HG03432 (cell line): ENCODE measurements at regions not wholly inside any gene's neighbourhood (a gene's known extent, or its start where the extent isn't known, plus 50 kb on each side); places are given as distances from the start of the nearest gene placed in this dataset.
"Not testable (repeated sequence)": the region's sequence is repeated elsewhere in the genome, so short reads cannot be mapped to it uniquely, and the experiment has no call there.

ENCODE experiments used
- ATAC-seq: cut with Tn5 transposase; IDR thresholded peaks from one replicate; pipeline ENCODE4 v1.9.1; 2021; ENCODE audit warnings: mild to moderate bottlenecking, moderate library complexity; ENCODE audit not compliant: unreplicated experiment

DNA sequence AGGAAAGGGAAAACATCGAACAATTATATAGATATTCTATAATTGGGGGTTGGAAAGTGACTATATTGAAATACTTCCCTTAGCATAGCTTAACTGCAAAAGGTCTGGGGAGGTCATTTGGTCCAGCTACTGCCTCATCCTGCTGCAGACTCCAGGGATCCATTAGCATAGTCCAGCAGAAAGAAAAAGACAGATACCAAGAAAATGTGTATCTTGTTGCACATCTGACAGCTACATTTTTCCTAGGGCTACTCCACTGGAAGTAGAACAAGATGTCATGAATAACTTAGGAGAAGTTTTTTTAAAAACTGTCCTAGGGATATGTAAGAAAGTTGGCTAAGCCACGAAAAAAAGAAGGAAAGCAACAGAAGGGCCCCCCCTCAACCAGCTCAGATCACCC is 92.9 kb upstream of the SLC30A5 start:
- no peak for ATAC-seq

DNA sequence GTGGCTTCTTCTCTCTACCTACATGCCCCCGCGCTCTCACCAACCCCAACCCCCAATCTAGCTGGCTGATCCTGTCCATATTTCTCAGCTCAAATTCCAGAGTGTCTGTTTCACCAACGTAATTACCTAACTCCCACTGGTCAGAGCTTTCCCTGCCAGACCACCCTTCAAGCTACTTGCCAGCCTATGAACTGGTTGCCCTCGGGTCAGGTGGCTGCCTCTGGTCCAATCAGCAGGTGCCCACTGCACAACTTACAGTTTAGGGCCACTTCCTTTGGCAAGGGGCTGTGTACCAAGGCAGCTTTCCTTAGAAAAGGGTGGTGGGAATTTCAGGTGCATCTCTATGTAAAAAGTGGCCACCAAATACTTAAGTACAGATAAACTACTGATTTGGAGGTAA is 92.2 kb upstream of the SLC30A5 start:
- ATAC-seq: no peak

- no peak for ATAC-seq
Measured at GRCh38 chr5:69004127-69004526, 89.7 kb upstream of the SLC30A5 start.

DNA sequence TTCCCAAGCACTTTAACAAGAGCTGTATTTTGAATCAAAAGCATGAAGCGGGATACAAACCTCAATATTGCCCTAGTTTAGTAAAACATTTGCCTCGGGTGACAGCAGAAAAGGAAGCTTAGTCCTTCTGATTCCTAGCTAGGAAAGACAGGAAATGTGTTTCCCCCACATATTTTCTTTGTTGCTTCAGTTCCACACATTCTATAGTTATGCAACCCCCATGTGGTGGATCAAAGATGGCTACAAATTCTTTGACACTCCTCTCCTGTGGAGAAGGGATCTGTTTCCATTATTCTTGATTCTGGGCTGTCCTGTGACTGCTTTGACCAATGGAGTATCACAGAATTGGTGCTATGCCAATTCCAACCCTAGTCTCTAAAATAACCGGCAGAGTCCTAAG is 89.1 kb upstream of the SLC30A5 start:
- ATAC-seq: no peak

DNA sequence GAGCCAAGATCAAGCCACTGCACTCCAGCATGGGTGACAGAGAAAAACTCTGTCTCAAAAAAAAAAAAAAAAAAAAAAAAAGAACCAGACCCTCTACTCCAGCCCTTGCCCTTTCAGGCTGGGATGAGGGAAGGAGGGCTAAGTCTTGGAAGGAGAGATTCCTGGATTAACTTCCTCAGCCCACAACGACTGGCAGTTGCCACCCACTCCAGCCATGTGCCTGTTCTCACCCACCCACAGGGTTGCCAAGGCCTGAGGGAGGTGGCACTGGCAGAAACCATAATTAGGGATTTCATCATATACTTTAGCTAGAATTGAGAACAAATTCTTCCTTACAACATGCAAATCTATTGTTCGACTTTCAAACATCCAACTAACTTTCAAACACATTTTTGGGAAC is 87.8 kb upstream of the SLC30A5 start:
- no peak for ATAC-seq

- no peak for ATAC-seq
Measured at GRCh38 chr5:69007163-69007562, 86.7 kb upstream of the SLC30A5 start.

DNA sequence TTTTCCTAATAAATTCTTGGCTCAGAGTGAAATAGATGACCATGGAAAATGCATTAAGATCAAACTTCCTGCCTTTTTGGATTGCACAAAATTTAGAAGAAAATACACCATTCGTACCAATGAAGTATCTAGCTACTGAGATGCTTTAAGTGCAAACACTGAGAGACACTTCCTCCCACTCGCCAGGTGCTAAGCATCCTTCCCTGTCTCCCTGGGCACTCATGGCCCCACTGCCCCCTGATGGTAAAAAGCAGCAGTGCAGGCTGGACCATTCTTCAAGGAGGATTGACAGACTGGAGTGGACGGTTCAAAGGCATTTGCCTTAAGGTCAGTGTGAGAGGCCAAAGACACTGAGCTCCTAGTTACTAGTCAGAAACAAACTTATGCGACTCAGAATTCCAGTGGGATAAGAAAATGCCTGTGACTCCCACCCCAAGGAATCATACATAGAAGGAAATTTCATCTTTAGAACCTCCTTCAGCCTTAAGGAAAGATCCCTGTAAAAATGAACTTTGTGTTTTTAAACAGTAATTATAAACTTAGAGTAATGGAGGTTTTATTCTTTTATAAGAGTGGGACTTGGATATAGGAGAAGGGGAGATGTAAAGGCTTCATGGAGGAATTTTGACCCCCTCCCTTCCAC is 86.0 kb upstream of the SLC30A5 start:
- peak; percentile 84 for ATAC-seq

DNA sequence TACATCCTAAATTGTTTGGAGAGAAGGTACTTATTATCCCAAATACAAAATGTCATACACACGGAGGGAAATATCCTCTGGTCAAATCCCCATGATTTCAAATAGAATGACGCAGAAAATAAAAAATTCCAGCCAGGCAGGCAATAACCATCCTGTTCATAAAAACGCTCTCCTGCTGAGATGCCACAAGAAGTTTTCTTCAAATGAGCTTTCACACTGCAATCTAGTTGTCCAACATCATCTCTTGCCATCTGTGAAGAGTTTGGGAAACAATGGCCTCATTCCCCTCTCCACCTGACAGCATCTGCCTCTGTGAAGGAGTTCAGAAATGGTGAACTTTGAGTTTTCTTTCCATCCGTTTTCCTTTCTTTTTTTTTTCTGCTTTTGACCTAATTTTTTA is 83.3 kb upstream of the SLC30A5 start:
- ATAC-seq: no peak

DNA sequence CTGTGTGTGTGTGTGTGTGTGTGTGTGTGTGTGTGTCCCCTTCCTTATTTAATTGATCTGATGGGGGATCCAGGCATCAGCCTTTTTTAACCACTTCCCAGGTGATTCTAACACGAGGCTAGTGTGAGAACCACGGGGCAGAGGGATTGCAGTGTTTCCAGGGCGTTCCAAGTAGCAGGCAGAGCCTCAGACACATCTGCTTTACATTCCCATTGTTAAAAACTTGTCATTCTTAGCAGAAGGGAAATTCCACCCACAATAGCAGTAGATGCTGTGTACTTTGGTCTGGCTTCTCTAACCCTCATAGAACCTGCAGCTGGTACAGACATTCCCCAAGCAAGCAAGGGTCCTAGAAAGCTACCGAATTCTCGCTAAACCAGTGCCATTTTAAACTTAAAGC is 81.9 kb upstream of the SLC30A5 start:
- ATAC-seq: no peak

- ATAC-seq: no peak
Measured at GRCh38 chr5:69013481-69013880, 80.3 kb upstream of the SLC30A5 start.

DNA sequence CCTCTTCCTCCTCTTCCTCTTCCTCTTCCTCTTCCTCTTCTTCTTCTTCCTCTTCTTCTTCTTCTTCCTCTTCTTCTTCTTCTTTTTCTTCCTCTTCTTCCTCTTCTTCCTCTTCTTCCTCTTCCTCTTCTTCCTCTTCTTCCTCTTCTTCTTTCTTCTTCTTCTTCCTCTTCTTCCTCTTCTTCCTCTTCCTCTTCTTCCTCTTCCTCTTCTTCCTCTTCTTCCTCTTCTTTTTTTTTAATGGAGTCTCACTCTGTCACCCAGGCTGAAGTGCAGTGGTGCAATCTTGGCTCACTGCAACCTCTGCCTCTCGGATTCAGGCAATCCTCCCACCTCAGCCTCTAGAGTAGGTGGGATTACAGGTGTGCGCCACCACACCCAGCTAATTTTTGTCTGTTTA is 79.8 kb upstream of the SLC30A5 start:
- not testable (repeated sequence) for ATAC-seq

GRCh38 chr5:69019668-69020375 is 74.0 kb upstream of the SLC30A5 start:
- ATAC-seq: no peak

DNA sequence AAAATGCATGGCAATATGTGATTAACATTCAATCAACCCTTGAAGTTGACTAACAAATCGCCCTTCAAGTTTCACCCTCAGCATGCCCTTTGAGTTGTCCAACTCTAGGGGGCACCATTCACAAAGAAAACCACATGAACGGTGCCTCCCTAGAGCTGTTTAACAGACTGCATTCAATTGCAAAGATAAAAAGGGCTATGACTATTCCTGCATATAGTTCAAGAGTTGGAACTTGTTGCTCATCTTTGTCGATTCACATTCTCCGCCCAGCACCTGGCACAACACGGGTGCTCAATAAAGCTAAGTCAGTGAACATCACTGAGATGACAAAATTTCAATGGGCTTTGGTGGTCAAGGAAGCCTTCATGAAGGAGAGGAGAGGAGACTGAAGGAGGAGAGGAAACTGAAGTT is 69.6 kb upstream of the SLC30A5 start:
- ATAC-seq: no peak

GRCh38 chr5:69029292-69029691 is 64.5 kb upstream of the SLC30A5 start:
- no peak for ATAC-seq

- no peak for ATAC-seq
Measured at GRCh38 chr5:69030358-69031062, 63.3 kb upstream of the SLC30A5 start.

DNA sequence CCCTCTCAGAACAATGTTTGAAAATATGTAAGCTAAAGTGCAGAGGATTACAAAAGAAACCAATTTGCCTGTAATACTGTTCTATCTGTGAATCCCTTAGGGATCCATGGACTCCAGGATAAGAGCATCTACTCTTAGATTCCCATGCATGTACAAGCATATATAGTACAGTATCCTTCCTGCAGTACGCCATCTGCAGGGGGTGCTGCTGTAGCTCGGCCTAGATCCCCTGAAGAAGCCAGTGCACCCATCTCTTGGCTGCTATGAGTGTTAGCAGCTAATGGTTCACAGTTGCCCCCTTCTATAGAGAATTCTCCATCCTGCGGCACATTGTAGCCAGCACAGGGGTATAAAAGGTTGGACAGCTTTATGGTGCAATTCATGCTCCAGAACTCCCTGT is 61.8 kb upstream of the SLC30A5 start:
- ATAC-seq: no peak

DNA sequence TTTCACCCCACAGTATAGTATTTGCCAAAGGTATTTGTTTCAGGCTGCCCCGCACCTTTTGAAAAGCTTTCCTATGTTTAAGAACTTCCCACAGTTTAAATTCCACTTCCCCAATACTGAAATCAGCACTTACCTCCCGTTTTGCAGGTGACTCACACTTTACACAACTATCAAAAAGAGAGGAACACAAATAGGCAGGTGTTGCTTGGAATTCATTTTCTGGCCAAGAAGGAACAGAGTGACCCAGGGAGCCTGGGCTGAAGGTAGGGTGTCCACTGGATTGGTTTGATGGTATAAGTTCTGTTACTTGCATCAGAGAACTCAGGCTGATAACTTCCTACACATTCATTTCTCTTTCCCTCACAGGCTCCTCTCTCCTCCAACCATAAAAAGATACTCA is 60.1 kb upstream of the SLC30A5 start:
- ATAC-seq: no peak

GRCh38 chr5:69034898-69035297 is 58.9 kb upstream of the SLC30A5 start:
- ATAC-seq: no peak

DNA sequence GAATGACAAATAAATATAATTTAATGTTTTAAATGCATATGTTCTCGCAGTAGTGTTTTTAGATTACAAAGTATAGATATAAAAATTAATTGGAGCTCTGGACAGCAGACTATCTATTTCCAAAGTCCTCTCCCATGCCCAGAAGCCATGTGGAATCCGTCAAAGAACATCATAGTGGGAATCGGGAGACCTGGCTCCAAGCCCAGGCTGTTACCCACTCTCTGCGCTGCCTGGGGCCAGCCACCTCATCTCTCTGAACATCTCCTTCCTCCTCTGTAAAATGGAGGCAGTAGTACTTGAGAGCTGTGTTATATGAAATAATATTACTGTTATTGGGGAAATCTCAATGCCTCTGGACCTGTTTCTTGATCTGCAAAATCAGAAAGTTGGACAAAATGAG is 58.1 kb upstream of the SLC30A5 start:
- no peak for ATAC-seq

GRCh38 chr5:69038539-69038938 is 55.3 kb upstream of the SLC30A5 start:
- no peak for ATAC-seq

DNA sequence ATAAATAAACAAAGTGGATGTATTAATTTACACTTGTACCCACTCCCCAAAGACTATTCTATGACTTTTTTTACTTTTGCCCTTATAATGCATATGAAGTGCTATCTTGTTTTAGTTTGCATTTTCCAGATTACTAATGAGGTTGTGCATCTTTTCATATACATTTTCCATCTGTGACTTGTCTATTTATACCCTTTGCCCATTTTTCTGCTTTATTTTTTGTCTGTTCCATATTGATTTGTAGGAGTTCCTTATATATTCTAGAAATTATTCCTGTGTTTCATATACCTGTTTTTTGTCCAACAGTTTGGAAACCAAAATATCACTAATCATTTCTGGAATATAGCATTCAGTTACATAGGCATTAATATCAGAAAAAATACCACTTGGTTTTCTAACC is 54.0 kb upstream of the SLC30A5 start:
- ATAC-seq: no peak

DNA sequence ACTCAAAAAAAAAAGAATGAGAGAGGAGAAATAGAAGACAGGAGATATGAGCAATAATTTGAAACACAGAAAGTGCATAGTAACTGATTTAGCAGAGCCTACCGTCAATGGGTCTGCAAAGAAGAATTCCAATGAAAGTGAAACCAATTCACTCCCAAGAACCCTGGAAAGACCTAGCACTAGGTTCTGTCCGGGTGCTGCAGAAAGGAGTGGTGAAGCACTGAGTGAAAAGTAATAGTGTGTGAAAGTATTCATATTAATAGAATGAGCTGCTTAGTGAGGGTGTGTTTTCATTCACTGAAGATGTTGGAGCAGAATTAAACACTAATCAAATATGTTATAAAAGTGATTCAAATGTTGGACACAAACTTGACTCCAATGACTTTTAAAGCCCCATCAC is 51.3 kb upstream of the SLC30A5 start:
- ATAC-seq: peak; percentile 28
